GM19351 (cell line): ENCODE measurements at regions not wholly inside any gene's neighbourhood (a gene's known extent, or its start where the extent isn't known, plus 50 kb on each side); places are given as distances from the start of the nearest gene placed in this dataset.

Source experiments
- ATAC-seq: cut with Tn5 transposase; IDR thresholded peaks from one replicate; pipeline ENCODE4 v1.9.1; 2021; ENCODE audit warnings: mild to moderate bottlenecking, moderate library complexity; ENCODE audit not compliant: unreplicated experiment

DNA sequence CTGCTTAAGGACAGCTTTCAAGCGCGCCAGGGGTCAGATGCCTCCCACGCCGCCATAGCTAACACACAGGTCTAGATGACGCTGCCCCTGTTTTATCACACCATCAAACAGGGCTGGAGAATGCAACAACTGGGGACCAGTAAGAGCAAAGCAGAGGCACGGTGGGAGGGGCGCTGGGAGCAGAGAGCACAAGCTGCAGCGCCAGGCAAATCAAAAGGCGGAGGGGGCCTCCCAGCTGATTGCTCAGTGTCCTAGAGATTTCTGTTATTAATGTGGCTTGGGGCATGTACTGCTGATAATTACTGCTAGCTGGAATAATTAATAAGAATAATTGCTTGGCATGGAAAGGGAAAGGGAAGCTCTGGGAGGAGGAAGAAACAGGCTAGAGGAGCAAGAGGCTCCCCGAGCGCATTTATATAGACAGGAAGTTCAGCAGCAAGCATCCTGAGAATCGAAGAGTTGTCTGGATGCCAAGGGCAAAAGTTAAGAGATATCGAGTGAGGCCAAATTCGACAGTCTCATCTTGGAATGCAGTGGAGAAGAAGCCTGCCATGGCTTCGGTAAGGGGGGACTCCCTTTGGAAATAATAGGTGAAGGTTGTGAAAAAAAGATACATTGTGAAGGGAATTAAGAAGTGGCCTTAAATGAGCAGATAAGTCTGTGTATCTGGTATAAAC lies 104.5 kb upstream of the ZNF521 start:
- no peak for ATAC-seq

GRCh38 chr18:25455646-25456045 lies 103.7 kb upstream of the ZNF521 start:
- no peak for ATAC-seq

- ATAC-seq, result no peak
These were observed 103.2 kb upstream of the ZNF521 start for GRCh38 chr18:25455159-25455558.

GRCh38 chr18:25454730-25455129 lies 102.8 kb upstream of the ZNF521 start:
- ATAC-seq, result no peak

DNA sequence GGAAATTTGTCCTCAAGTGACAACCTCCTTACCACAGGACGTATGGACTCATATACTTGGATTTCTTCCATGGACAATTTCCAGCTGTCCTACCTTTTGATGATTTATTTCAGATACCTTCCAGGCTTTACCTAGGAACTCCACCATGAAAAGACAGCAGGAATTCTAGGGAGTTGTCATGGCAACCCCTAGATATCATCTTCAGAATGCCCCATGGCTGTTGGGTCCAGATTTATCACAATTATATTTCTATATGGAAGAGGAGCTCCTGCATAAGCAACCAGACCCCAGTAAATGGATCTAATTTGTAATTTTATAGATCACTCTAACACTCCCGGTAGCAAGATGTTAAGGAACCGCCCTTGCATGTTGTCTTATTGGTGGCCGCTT lies 102.3 kb upstream of the ZNF521 start:
- no peak for ATAC-seq

- ATAC-seq, result no peak
These were observed 101.7 kb upstream of the ZNF521 start for GRCh38 chr18:25453556-25454269.

DNA sequence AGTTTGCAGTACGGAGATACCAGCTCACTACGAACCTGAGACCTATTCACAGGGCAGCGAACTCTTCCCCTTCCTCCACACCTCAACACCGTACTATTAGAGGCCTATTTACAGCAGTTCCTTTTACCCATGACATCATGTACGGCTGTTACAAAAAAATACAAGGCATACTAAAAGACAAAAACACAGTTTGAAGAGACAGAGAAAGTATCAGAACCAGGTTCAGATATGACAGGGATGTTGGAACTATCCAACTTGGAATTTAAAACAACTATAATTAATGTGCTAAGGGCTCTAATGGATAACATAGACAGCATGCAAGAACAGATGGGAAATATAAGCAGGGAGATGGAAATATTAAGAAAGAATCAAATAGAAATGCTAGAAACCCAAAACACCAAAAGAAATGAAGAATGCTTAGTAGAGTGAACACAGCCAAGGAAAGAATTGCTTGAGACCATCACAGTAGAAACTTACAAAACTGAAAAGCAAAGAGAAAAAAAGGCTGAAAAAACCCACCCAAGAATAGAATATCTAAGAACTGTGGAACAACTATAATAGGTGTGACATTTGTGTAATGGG lies 99.2 kb upstream of the ZNF521 start:
- no peak for ATAC-seq

DNA sequence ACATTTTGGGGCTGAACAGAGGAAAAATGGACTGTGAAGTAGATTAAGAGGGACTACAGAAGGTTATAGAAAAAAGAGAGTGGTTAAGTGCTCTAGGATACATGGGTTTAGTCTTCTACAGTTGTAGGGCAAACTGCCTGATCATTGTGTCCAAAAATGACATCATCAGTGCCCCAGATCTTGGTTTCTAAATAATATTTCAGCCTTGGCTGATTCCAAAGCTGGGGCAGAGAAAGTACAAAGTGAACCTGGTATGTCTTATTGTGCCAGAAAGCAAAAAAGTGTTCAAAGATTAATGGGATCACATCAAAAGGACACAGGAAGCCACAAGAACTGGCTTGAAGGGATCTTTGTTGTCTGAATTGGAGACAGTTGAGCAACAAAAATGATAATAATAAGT lies 97.1 kb upstream of the ZNF521 start:
- no peak for ATAC-seq

- no peak for ATAC-seq
These were observed 95.0 kb upstream of the ZNF521 start for GRCh38 chr18:25446972-25447371.

DNA sequence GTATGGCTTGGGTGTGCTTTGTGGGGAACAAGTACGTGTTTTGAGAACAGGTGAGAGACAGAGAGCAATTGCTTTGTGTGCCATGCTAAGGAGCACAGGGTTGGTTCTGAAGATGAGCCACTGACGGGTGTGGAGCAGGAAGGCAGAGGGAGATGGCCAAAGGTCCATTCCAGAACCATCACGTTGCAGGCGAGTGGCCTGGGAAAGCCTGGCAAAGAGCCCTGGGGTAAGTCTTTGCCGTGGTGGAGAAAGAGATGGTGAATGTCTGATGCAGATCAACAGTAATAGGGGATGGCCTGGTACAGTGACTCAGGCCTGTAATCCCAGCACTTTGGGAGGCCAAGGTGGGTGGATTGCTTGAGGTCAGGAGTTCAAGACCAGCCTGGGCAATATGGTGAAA lies 93.5 kb upstream of the ZNF521 start:
- no peak for ATAC-seq

- no peak for ATAC-seq
These were observed 91.8 kb upstream of the ZNF521 start for GRCh38 chr18:25443776-25444175.

- no peak for ATAC-seq
These were observed 83.3 kb upstream of the ZNF521 start for GRCh38 chr18:25435149-25435782.

GRCh38 chr18:25434745-25435144 lies 82.8 kb upstream of the ZNF521 start:
- ATAC-seq, result no peak

DNA sequence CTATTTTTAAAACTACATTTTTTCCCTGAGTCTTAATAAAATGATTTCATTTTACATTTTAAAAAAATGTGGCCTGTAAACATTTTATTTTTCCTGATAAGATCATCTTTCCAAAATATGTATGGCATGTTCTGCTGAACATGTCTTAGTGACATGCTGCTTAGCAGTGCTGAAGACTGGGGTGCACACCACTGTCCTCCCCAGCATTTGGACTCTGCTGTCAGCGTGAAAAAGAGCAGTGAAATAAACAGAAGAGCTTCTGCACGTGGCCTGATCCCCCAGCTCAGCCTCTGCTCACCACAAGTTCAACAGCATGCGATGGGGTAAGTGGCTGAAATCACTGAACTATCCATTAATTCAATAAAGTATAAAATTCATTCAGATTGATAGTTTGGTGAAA lies 81.6 kb upstream of the ZNF521 start:
- no peak for ATAC-seq

DNA sequence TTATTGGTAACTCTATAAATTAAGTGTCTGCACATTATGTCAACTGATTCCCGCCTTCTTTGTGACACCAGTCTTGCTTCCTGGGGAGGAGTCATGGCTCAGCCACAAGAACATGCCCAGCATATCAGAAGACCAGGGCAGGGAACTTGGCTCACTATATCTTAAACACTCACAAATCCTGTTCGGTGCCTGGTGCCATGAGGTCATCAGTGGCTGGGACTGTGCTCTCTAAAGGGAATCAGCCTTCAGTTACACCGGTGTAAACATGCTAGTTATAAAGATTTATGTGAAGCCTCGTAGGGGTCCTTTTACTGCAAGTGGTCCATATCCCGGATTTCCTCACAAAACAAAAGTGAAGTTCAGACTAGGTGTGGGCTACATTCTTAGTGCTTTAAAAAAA lies 73.1 kb upstream of the ZNF521 start:
- no peak for ATAC-seq

DNA sequence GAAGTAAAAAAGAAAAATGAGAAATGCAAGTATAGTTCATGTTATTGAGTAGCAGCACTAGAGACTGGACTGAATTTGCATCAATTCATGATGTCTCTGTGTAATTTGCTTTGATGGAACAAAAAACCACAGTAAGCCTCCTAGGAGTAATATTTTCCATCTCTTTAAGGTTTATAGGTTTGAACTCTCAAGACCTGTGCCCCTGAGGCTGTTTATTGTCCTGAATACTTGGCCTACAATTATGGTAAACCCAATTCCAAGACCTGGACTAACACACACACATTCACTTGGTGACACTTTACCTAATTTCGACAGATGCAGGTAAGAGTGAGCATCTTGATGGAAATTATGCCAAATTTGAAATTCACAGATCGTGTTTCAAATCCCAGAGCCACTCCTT lies 71.8 kb upstream of the ZNF521 start:
- no peak for ATAC-seq

DNA sequence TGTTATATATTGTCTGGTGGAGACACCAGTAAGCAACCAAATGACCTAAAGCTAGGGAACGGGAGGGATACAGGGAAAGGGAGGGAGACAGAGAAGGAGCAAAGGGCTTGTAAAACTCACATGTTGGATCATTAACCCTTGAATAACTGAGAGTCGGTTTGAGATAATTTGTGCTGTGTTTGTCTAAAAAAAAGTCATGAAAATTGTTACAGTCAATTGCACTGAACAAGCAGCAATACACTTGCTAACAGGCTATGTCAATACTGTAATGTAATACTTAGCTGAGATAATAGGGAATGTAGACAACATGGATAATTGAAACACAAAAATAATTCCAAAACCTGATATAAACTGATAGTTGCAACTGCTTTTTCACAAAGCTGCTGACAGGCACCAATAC lies 71.3 kb upstream of the ZNF521 start:
- ATAC-seq, result no peak

DNA sequence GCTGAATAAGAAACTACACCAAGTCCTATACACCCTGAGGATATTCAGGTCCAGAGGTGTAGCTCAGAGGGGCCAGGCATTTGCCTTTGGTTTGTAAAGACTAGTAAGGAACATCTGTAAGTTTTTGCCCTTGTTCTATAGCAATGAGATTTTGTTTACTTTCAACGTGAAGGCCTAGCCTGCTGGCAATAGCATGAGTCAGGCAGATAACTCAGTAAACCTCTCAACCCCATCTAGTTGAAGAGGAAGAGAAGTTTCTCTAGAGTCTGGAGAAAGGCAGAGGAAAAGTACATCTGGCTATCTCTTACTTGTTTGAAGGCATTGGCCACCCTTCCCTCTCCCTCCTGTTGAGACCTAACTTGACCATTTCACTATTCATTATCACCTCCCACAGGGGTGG lies 70.3 kb upstream of the ZNF521 start:
- no peak for ATAC-seq

DNA sequence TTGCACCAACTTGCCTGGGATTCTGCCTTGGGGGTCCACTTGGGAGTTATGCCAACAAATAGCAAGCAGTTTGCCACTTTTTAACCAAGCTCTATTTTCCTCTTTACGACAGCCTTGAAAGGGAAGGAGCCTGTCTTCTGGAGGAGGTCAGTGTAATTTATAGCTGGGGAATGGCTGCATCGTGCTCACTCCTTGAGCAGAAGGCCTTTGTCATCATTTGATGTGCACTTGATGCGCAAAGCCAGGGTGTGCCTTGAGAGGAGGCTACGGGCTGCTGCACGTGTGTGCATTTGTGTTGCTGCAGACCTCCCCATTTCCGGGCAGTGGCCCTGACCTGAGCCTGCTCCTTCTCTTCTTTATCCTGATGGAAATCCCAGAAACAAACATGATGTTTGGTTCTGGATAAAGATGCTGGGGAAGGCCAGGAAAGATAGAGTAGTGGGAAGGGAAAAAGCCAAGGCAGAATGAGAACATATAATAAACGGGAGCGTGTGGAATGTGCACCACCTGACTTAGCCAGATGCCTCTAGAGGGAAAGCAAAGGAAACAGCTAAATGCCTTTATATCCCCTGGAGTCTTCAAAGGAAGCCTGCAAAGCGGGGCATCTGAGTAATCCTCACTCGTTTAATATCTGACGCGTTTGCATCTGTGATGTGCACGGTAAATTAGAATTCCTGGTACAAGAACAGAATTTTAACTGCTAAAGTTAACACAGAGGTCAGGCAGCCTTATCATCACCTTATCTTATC lies 68.3 kb upstream of the ZNF521 start:
- ATAC-seq, result no peak

GRCh38 chr18:25416374-25416773 lies 64.4 kb upstream of the ZNF521 start:
- no peak for ATAC-seq

DNA sequence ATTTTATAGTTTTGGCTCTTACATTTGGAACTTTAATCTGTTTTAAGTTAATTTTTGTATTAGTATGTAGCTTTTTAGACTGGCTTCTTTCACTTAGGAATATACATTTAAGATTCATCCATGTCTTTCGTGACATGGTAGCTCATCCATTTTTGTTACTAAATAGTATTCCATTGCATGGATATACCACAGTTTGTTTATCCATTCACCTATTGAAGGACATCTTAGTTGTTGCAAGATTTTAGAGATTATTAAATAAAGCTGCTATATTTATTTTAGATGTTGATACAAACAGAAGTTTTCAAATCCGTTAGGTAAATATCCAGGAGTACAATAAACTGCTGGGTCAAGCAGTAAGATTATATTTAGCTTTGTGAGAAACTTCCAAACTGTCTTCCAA lies 58.0 kb upstream of the ZNF521 start:
- ATAC-seq, result no peak
